Erythroblast (primary cell): ENCODE measurements at regions not wholly inside any gene's neighbourhood (a gene's known extent, or its start where the extent isn't known, plus 50 kb on each side); places are given as distances from the start of the nearest gene placed in this dataset.
"Not testable (repeated sequence)": the region's sequence is repeated elsewhere in the genome, so short reads cannot be mapped to it uniquely, and the experiment has no call there.

Source experiments
- DNase-seq, 2 experiments: peaks; one replicate each; lab custom pipeline; 2025; lab: John Stamatoyannopoulos, UW
- GATA1 ChIP-seq: IDR thresholded peaks from 2 replicates; pipeline ENCODE4 v1.6.1; 2011; ENCODE audit warnings: low read depth, mild to moderate bottlenecking, control low read depth, low read length, moderate library complexity
- POLR2A ChIP-seq: IDR thresholded peaks from 2 replicates; pipeline ENCODE4 v1.6.1; 2011; ENCODE audit warnings: mild to moderate bottlenecking, low read length

- no peak for DNase-seq
- TF ChIP-seq GATA1, result no peak
- no peak for TF ChIP-seq POLR2A
Observed at GRCh38 chr2:52456561-52457377, 1310.8 kb upstream of the CHAC2 start.

GRCh38 chr2:52454962-52455361 lies 1312.6 kb upstream of the CHAC2 start:
- no peak for DNase-seq
- TF ChIP-seq GATA1, result no peak
- no peak for TF ChIP-seq POLR2A

- DNase-seq, result no peak
- TF ChIP-seq POLR2A, result no peak
- TF ChIP-seq GATA1, result no peak
Observed at GRCh38 chr2:52452201-52452600, 1315.4 kb upstream of the CHAC2 start.

GRCh38 chr2:52445686-52446085 lies 1321.9 kb upstream of the CHAC2 start:
- TF ChIP-seq GATA1 (no peak), POLR2A (no peak)
- DNase-seq, result no peak

GRCh38 chr2:52431352-52431760 lies 1336.2 kb upstream of the CHAC2 start:
- TF ChIP-seq POLR2A (no peak), GATA1 (no peak)
- no peak for DNase-seq

GRCh38 chr2:52429740-52430139 lies 1337.9 kb upstream of the CHAC2 start:
- TF ChIP-seq GATA1 (no peak), POLR2A (no peak)
- no peak for DNase-seq

- TF ChIP-seq POLR2A (no peak), GATA1 (no peak)
- no peak for DNase-seq
Observed at GRCh38 chr2:52429171-52429570, 1338.4 kb upstream of the CHAC2 start.

GRCh38 chr2:52428224-52428623 lies 1339.4 kb upstream of the CHAC2 start:
- TF ChIP-seq GATA1 (no peak), POLR2A (no peak)
- DNase-seq, result no peak

GRCh38 chr2:52423655-52424054 lies 1343.9 kb upstream of the CHAC2 start:
- no peak for DNase-seq
- TF ChIP-seq GATA1 (no peak), POLR2A (no peak)

- DNase-seq, result no peak
Observed at GRCh38 chr2:52423111-52423510, 1344.5 kb upstream of the CHAC2 start.

GRCh38 chr2:52416340-52416739 lies 1351.3 kb upstream of the CHAC2 start:
- TF ChIP-seq POLR2A, result no peak
- TF ChIP-seq GATA1, result no peak

More at GRCh38 chr2:52423111-52423510, 1344.5 kb upstream of the CHAC2 start:
- no peak for TF ChIP-seq GATA1

GRCh38 chr2:52414561-52415295 lies 1352.9 kb upstream of the CHAC2 start:
- TF ChIP-seq POLR2A, result no peak
- no peak for TF ChIP-seq GATA1
- DNase-seq, result no peak

More at GRCh38 chr2:52416340-52416739, 1351.3 kb upstream of the CHAC2 start:
- no peak for DNase-seq

GRCh38 chr2:52409308-52410118 lies 1358.1 kb upstream of the CHAC2 start:
- DNase-seq, result not testable (repeated sequence)

- DNase-seq, result no peak
Observed at GRCh38 chr2:52405980-52406379, 1361.6 kb upstream of the CHAC2 start.

More at GRCh38 chr2:52405980-52406379, 1361.6 kb upstream of the CHAC2 start:
- TF ChIP-seq GATA1 (no peak), POLR2A (no peak)
